NK-92 treated with Interleukin-12 subunit alpha and Interleukin-12 subunit beta, amount 100 ng/mL, for 24 hours (cell line): ENCODE measurements at regions not wholly inside any gene's neighbourhood (a gene's known extent, or its start where the extent isn't known, plus 50 kb on each side); places are given as distances from the start of the nearest gene placed in this dataset.
"Not testable (repeated sequence)": the region's sequence is repeated elsewhere in the genome, so short reads cannot be mapped to it uniquely, and the experiment has no call there.

Experiments used
- DNase-seq: peaks from one replicate; lab custom pipeline; 2025; lab: John Stamatoyannopoulos, UW

GRCh38 chr11:130526846-130527245 is 78.4 kb downstream of the ADAMTS15 start:
- no peak for DNase-seq

GRCh38 chr11:130527636-130528297 is 79.3 kb downstream of the ADAMTS15 start:
- no peak for DNase-seq

DNA sequence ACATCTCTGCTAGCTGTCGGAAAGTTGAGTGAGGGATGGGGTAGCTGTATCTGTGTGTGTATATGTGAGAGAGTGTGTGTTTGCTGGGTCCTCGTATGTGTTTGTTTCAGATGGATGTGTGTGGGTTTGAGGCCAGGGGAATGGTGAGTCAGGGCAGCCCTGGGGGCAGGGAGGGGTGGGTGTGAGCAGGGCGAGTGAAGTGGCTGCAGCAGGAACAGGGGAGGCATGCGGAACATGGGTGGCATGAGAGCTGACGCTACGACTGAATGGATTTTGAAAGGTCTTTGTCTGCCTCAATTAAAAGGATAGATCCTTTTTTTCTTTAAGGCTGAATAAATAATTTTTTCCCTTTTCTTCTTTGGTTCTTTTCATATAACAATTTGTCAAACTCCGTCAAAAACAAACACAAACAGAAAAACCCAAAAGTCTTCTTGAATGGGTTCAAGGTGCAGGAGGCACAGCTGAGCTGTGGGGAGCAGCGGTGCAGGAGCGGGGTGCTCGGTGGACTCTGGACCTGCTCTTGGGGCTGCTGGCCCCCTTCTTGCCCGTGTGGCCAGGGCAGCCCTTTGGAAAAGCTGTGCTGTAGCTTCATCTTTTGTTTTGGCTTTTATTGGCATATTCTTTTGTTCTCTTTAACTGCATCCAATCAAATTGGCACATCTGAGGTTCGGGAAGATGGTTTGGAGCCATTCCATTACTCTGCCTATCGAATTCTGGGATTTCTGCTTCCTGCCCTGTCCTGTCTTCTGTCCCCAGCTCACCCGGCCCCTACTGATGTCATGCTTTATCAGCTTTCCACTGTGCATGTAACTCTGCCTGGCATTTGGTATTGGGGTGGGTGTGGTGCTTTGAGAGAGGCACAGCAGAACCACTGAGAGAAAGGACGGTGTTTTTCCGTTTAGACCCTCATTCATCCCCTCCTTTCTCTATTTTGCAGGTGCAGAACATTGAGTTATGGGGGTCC is 80.1 kb downstream of the ADAMTS15 start:
- DNase-seq: no peak

DNA sequence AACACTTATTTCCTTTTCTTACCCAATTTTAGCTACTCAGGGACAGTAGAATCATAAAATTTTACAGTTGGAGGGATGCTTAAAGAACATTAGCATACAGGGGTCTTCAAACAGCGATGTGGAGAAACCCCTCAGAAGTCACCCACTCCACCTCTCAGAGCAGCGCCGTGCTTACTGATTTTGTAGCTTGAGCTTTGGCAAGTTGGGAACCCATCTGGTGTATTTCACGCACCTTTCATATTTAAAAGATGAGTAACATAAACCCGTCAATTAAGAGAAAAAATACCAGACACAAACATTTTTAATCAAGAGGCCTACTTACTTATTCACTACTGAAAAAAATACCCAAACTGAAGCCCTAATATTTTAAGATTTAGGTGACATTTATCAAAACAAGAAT is 80.9 kb downstream of the ADAMTS15 start:
- no peak for DNase-seq

DNA sequence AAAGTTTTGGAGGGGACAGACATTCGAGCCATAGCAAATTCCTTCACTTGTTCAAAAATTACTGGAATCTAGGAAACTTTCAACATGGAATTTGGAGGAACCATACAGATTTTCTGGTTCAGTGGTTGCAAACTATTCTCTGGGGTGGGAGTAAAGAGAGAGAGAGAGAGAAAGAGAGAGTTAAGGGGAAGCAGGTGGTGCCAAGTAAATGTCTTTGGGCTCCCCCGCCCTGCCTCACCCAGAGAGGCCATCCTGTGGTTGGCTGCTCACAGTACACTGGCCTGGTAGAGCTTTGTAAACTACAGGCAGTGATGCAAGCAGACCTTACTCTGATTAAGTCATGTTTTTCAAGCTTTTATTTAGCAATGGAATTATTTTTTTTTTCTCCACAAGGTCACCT is 82.6 kb downstream of the ADAMTS15 start:
- DNase-seq: no peak

DNA sequence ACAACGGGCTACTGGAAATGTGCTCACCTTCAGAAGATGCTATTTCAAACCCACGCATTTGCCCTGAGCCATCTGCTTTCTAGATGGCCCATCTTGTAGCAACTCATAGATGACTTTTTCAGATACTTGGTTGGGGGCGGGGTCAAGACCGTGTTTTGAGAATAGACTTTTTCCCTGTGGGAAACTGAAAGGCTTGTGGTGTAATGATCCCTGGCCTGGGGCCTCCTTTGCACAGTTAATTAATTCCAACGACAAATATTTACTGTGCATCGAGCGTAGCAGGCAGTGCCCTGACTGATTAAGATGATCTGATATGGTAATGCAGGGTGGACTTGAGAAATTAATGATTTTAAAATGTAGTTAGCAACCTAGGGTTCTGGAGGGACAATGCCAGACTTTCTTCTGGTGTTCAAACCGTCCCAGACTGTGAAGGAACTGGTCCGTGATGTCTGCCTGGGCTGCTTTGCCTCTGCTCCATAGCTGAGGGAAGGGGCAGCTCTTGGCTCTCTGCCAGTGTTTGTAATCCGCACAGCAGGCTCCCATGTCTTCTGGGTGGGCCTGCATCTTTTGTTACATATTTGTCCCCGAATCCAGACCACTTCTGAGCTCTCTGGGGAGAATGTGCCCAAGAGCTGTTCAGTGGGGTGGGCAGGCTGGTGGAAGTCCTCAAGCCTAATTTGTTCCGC is 84.8 kb downstream of the ADAMTS15 start:
- DNase-seq: no peak

GRCh38 chr11:130533871-130534270 is 85.4 kb downstream of the ADAMTS15 start:
- DNase-seq: no peak

DNA sequence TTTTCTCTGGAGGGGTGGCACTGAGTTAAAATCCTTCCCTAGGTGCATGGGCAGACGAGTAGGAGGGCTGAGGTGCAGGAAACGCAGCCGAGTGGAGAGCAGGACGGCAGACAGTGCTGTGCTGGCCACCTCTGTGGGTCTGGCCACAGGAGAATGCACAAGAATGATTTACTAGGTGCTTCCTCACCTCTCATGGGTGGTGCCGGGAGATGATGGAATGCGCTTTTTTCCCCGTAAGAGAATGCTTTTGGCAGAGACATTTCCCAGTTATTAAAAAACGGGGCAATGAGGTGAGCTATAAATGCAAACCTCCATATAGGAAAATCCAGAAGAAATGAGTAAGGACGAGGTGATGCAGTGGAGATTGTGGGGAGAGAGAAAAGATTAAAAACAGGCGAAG is 86.1 kb downstream of the ADAMTS15 start:
- no peak for DNase-seq

DNA sequence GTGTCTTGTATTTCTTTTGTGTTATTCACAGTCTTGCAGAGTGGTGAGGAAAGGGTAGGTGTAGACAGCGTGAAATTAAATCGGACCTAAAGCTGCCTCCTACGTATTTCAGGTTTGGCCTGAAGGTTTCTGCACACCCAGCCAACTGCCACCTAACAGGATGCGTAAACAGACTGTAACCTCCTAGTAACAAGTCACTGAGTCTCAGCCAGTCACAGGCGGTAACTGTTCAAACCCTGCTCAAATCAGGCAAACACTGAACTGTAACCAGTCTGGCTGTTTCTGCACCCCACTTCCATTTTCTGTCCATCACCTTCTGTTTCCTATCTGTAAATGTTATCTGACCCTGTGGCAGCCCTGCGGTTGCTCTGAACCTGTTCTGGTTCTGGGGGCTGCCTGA is 87.1 kb downstream of the ADAMTS15 start:
- DNase-seq: no peak

DNA sequence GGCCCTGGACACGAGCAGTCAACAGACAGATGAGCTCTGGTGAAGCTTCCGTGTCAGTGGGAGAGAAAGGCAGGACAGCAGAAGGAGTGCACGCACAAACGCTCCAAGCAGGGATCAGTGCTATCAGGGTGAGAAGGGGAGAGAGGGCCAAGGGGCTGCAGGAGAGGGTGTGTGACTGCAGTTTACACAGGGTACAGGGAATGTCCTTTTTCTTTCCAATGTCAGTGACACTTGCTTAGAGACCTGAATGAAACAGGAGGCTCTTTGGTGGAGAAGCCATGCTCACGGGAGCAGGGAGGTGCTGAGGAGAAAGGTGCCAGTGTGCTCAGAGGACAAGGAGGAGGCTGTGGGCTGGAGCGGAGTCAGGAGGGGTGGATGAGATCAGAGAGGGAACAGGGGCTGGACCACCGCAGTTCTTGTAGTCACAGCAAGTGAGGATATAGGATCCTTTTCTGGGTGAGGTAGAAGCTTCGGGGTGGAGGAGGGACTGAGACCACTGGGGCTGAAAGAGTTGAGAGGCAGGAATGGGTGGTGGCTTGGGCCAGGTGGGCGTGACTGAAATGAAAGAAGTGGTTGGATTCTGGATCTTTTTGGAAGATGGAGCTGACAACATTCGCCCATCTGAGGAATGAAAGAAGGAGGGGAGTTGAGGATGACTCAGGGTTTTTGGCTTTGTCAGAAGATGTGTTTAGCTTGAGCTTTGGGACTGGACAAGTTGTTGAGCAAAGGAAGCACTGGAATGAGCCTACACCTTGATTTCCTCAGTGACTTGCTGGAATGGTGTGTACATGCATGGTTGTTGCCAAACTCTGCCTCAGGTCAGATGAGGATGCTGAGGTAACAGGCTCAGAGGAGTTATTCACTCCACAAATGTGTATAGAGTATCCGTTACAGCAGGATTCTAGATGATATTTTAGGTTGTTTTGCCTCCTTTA is 87.9 kb downstream of the ADAMTS15 start:
- DNase-seq: no peak

DNA sequence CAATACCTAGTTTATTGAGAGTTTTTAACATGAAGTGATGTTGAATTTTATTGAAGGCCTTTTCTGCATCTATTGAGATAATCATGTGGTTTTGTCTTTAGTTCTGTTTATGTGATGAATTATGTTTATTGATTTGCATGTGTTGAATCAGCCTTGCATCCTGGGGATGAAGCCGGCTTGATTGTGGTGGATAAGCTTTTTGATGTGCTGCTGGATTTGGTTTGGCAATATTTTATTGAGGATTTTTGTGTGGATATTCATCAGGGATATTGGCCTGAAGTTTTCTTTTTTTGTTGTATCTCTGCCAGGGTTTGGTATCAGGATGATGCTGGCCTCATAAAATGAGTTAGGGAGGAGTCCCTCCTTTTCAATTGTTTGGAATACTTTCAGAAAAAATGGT is 91.2 kb downstream of the ADAMTS15 start:
- DNase-seq: not testable (repeated sequence)

DNA sequence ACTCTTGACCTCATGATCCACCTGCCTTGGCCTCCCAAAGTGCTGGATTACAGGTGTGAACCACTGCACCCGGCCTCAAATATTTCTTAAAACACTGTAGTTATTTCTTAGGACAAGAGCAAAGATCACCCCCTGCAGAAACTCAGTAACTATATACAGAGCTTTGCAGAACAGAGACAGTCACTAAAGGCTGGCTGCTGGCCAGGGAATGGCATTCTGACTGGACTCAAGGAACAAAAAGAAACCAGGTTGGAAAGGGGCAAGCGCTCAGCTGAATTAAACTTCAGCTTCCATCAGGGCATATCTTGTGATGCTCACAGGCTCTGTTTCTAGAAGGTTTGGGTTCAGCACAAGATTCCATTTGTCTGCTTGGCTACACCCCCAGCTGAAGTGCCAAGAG is 95.8 kb downstream of the ADAMTS15 start:
- no peak for DNase-seq

DNA sequence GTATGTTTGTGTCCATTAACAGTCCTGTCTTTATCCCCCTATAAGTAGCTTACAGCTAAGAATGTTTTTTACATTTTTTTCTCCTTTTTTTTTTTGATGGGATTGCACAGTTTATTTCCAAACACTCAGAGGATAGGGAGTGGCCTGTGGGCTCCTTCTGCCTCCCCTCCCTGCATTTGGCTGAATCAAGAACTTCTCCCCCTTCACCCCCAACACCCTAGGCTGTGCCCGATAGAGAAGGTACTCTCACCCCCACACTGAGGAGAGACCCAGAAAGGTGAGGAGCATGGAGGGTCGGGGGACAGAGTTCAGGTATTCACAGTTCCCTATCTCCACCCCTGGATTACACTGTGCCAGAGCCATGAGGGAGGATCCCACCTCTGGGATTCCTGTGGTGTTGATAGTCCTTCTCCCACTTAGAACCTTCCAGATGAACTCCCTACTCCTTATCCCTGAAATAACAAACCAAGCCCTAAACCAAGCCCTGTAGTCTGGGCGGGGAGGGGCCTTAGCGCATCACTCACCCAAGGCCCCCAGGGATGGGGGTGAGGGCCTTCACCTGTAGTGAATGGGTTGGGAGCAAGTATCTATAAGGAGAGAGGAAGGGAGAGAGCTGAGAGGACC is 97.1 kb downstream of the ADAMTS15 start:
- DNase-seq: no peak

DNA sequence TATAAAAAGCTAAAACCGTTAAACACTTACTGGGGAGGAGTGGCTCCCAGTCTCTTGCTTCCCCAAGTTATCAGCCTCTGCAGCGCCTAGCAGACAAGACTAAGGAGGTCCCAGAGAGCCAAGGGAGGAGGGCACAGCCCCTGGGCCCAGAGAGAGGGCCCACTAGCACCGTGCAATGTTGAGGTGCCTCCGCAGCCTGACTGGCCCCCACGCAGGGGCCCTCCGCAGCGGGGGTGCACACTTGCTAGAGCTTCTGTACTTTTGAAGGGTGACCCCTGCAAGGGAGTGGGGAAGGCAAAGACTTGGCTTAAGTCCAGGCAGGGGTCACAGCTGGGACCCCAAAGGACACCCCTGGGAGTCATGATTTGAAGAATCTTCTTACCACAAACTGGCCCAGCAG is 98.0 kb downstream of the ADAMTS15 start:
- DNase-seq: no peak

DNA sequence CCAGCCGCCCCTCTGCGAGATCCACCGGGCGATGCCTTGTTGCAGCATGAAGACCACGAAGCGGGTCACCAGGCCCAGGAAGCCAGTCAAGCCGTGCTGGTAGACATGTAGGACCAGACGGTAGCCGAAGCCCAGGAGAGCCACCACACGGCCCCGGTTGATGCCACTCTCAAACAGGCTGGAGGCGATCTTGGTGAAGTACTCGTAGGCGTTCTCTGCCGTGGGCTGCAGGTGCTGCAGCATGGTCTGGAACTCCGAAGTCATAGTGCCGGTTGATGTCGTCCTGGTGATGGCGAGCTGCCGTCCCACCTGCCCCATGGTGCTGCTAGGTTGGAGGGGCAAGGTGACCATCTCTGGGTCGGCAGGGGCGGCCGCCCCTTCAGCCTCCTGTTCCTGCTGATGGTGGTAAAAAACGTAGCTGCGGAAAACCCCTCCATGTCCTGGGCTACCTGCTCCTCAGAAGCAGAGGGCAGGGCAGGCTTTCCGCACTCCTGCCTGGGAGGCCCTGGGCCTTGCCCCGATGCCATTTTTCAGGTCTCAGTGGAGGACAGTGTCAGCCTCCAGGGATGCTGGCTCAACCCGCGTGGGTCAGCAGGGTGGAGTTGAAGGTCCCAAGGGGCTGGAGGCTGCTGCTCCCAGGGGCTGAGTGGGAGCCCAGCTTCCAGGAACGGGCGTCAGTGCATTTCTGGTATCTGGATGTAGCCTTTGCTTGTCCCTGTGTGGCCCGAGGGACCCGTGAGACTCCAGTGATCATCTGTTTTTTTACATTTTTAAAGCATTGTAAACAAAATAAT is 98.7 kb downstream of the ADAMTS15 start:
- no peak for DNase-seq

DNA sequence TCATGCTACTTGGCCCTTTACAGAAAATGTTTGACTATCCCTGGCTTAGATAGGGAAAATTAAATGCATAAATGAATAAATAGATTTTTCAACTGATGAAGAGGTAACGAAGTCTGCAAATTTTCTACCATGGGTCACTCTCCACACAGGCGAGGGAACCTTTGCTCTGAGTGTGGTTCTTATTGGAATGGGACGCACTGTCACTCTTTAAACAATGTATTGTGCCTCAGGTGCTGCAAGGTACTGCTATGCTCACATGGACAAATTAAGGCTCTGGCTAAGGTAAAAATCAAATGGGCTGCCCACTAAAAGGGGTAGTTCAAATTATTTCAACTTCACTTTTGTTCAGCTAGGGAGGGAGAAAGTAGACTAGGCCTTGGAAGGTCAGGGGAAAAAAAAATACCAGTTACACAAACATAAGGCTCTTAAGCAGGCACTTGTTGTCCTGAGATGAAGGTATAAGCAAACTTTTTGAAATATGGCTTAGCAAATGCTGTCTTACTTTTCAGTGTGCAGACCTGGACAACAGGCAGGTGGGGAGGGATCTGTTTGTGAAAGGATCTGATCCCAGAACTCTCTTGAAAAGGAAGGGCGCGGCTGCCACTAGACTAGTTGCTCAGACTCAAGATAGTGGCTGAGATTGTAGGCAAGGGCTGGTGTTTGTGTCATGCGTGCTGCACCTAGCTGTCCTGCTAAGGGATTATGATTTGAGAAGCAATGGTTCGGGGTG is 99.5 kb downstream of the ADAMTS15 start:
- DNase-seq: no peak

DNA sequence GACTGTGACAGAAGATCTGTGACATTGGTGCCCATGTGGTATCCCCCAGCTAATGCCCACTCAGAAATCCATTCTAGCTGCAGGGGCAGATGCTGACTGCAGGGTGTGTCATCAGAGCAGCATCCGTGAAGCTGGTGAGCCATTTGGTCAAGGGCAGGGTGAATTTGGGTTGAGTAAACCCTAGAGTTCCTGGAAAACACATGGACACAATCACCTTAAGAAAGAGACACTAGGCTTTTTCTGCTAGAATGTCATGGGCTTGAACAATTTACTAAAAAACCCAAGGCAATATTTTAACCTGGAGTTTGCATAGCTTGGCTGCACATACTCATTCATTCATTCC is 100.0 kb downstream of the ADAMTS15 start:
- no peak for DNase-seq

DNA sequence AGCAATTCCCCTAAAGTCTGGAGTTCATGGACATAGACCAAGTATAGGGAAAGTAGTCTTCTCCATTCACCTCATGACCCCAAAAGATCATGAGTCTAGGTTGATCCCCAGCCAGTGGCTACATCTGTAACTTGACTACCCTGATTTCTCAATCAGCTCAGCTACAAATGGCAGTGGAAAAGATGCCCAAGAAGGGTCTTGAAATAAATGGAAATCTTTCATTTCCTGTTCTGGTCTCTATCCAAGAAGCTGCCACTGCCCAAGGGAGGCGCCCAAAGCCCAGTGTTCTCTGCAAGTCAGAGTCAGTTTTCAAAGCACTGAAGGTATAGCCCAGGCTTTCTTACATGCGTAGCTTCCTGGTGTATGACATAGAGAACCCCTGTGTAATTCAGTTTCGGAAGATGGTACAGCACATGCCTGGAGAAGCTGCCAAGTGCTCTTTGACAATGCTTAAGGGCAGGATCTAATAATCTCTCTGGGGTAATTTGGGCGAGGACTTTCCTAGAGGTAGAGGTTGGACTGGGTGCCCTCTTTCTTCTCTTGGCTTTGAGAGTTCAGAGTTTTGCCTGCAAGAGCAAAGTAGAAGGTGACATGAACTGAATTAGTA is 101.1 kb downstream of the ADAMTS15 start:
- no peak for DNase-seq

GRCh38 chr11:130550150-130550549 is 101.7 kb downstream of the ADAMTS15 start:
- DNase-seq: no peak
